Activated CD8-positive, alpha-beta T cell treated with anti-CD3 and anti-CD28 coated beads for 36 hours (primary cell): ENCODE measurements at regions not wholly inside any gene's neighbourhood (a gene's known extent, or its start where the extent isn't known, plus 50 kb on each side); places are given as distances from the start of the nearest gene placed in this dataset.

ENCODE experiments used
- ATAC-seq: fragments of 200-7000 bp; cut with Tn5 transposase; one replicate; pipeline ENCODE4 v1.10.0; 2021; ENCODE audit warnings: mild to moderate bottlenecking, moderate library complexity
- CTCF ChIA-PET: fragments of 350-600 bp; sonication (Branson Sonifier 250); formaldehyde crosslinking; loops from one replicate; lab custom pipeline; 2021; ENCODE audit warnings: antibody characterized with exemption; lab: Charles Lee
- POLR2A ChIA-PET: fragments of 350-600 bp; sonication (Branson Sonifier 250); formaldehyde crosslinking; loops from one replicate; lab custom pipeline; 2021; ENCODE audit warnings: antibody characterized with exemption; lab: Charles Lee
- DNase-seq: peaks from one replicate; pipeline ENCODE4 v3.0.0-alpha.2; 2020
- H3K27ac Mint-ChIP-seq: one replicate; pipeline ENCODE4 v1.8.0; 2021; ENCODE audit warnings: mild to moderate bottlenecking, mixed read lengths
- H3K27me3 Mint-ChIP-seq: one replicate; pipeline ENCODE4 v1.8.0; 2021; ENCODE audit warnings: mixed read lengths
- H3K36me3 Mint-ChIP-seq: one replicate; pipeline ENCODE4 v1.8.0; 2021; ENCODE audit warnings: low read depth, mixed read lengths
- H3K4me1 Mint-ChIP-seq: one replicate; pipeline ENCODE4 v1.8.0; 2021; ENCODE audit warnings: low read depth, mixed read lengths
- H3K4me3 Mint-ChIP-seq: one replicate; pipeline ENCODE4 v1.8.0; 2021; ENCODE audit warnings: mild to moderate bottlenecking, moderate library complexity, mixed read lengths
- H3K9me3 Mint-ChIP-seq: one replicate; pipeline ENCODE4 v1.8.0; 2021; ENCODE audit warnings: mixed read lengths
- intact Hi-C: fragments of 100-400 bp; cut with micrococcal nuclease; formaldehyde crosslinking; loops from one replicate; pipeline ENCODE4 v1.10.0; 2022
- TF ChIP-seq, protein P1 (sequence below): fragments of 200-600 bp; IDR thresholded peaks from one replicate; pipeline ENCODE4 v1.8.0; 2022; ENCODE audit warnings: antibody characterized with exemption, mild to moderate bottlenecking

DNA sequence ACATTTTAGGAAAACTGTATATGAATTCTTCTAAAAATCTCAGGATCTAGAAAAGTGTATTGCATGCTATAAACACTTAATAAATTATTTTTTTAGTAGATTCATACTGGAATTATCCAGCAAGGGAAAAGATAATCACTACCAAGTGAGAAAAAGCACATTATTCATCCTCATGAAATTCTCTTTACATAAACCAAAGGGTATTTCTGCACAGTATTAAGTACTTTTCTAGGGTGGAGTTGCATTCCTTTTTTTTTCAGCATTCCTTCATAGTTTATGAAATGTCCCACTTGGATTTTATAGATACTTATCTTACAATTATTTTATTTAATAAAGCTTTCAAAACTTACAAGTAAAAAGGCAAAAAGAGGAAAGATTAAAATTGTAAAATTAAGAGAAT, 403.3 kb downstream of the HGF start:
- no peaks in the 10 kb centered on the region for H3K36me3 Mint-ChIP-seq
- ATAC-seq, result no peak
- no peak overlapping the region for H3K4me3 Mint-ChIP-seq
- intact Hi-C loops, result no loop called here
- H3K27me3 Mint-ChIP-seq, result no peaks in the 10 kb centered on the region
- CTCF ChIA-PET, result no interaction called here
- H3K27ac Mint-ChIP-seq, result no peak overlapping the region
- TF ChIP-seq, protein P1, sequence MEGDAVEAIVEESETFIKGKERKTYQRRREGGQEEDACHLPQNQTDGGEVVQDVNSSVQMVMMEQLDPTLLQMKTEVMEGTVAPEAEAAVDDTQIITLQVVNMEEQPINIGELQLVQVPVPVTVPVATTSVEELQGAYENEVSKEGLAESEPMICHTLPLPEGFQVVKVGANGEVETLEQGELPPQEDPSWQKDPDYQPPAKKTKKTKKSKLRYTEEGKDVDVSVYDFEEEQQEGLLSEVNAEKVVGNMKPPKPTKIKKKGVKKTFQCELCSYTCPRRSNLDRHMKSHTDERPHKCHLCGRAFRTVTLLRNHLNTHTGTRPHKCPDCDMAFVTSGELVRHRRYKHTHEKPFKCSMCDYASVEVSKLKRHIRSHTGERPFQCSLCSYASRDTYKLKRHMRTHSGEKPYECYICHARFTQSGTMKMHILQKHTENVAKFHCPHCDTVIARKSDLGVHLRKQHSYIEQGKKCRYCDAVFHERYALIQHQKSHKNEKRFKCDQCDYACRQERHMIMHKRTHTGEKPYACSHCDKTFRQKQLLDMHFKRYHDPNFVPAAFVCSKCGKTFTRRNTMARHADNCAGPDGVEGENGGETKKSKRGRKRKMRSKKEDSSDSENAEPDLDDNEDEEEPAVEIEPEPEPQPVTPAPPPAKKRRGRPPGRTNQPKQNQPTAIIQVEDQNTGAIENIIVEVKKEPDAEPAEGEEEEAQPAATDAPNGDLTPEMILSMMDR, result no peak
- peaks cover 2% of the 10 kb centered on the region for H3K9me3 Mint-ChIP-seq
- no peak for DNase-seq
- POLR2A ChIA-PET, result no interaction called here
- no peaks in the 10 kb centered on the region for H3K4me1 Mint-ChIP-seq

DNA sequence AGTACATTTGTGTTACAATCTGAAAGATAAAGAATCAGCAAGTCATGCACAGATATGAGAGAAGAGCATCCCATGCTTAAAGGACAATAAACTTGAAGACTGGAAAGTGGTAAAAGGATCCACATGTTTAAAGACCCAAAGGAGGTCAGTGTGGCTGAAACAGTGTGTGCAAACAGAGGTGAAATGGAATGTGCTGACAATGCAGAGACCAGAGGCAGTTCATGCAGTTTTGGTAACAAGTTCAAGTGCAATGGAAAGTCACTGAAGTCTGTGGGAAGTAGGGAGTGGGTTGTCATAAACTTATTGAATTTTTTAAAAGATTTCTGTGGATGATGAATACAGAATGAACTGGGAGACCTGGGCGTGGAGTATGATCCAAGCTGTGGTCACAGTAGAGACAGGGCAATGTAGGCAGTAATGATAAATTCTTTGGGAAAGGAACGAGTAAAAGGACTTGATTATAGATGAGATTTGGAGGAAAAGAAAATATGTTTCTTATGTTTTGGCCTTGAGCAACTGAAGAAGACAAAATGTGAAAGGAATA, 408.0 kb downstream of the HGF start:
- no peak overlapping the region for H3K4me3 Mint-ChIP-seq
- intact Hi-C loops, result no loop called here
- CTCF ChIA-PET, result no interaction called here
- H3K27ac Mint-ChIP-seq, result no peak overlapping the region
- no peaks in the 10 kb centered on the region for H3K4me1 Mint-ChIP-seq
- POLR2A ChIA-PET, result interaction anchor here (0.6 kb wide), 1 partner anchor 10 kb away, joined by 3 read pairs; no protein-coding TSS in a partner anchor
- H3K27me3 Mint-ChIP-seq, result no peaks in the 10 kb centered on the region
- ATAC-seq, result no peak
- no peak for DNase-seq
- H3K36me3 Mint-ChIP-seq, result no peaks in the 10 kb centered on the region
- TF ChIP-seq, protein P1, result no peak
- H3K9me3 Mint-ChIP-seq, result peaks cover 2% of the 10 kb centered on the region

DNA sequence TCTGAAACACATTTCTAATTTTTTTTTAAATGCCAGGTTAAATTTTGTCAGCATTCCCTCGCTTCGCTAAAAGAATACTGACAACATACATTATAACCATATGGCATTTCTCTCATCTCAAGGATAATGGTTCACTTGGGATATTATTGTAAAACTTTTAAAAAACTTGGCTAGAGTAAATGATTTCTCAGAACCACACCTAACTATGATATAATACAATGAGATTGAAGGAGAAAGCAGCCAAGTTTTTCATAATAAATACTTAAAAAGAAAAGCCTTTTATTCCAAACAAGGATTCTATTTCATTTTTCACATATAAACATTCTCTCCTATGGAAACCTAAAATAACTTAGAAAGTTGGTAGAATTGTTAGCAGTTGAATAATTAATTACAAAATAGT, 413.9 kb downstream of the HGF start:
- POLR2A ChIA-PET, result no interaction called here
- TF ChIP-seq, protein P1, result no peak
- Mint-ChIP-seq H3K4me3 (no peak overlapping the region), H3K4me1 (no peaks in the 10 kb centered on the region), H3K27me3 (no peaks in the 10 kb centered on the region), H3K9me3 (no peaks in the 10 kb centered on the region), H3K27ac (no peak overlapping the region), H3K36me3 (no peaks in the 10 kb centered on the region)
- no peak for DNase-seq
- no peak for ATAC-seq
- CTCF ChIA-PET, result no interaction called here
- intact Hi-C loops, result no loop called here

DNA sequence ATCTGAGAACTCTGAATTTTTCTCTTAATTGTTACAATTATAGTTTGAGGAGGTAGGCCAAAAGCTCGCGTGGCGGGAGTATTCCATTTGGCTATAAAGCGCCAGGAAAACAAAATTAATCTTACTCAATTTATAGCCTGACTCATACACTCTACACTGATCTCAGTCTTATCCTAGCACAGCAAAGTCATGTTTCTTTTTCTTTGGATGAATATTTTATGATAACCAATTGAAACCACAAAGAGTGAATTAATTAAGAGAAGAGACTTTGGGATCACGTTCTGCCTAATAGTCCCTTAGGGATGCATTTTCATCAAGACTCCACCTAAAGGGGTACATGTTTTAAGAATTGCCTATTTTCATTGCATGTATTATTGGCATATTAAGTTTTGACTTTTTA, 420.8 kb downstream of the HGF start:
- TF ChIP-seq, protein P1, result no peak
- DNase-seq (no peak), ATAC-seq (no peak)
- H3K27me3 Mint-ChIP-seq, result no peaks in the 10 kb centered on the region
- H3K4me1 Mint-ChIP-seq, result no peaks in the 10 kb centered on the region
- intact Hi-C loops, result no loop called here
- ChIA-PET CTCF (no interaction called here), POLR2A (no interaction called here)
- no peak overlapping the region for H3K27ac Mint-ChIP-seq
- peaks cover 5% of the 10 kb centered on the region for H3K9me3 Mint-ChIP-seq
- H3K4me3 Mint-ChIP-seq, result no peak overlapping the region
- no peaks in the 10 kb centered on the region for H3K36me3 Mint-ChIP-seq

GRCh38 chr7:81339946-81340345, 421.1 kb upstream of the SEMA3C start:
- POLR2A ChIA-PET, result no interaction called here
- DNase-seq, result no peak
- CTCF ChIA-PET, result interaction anchor here (1.2 kb wide), 1 partner anchor 19 kb away, joined by 3 read pairs; no protein-coding TSS in a partner anchor
- Mint-ChIP-seq H3K27ac (no peak overlapping the region), H3K9me3 (no peaks in the 10 kb centered on the region), H3K4me1 (no peaks in the 10 kb centered on the region), H3K36me3 (no peaks in the 10 kb centered on the region), H3K4me3 (no peak overlapping the region), H3K27me3 (no peaks in the 10 kb centered on the region)
- intact Hi-C loops, result no loop called here
- no peak for ATAC-seq
- TF ChIP-seq, protein P1, result no peak
